RWPE1 (cell line): ENCODE measurements at regions not wholly inside any gene's neighbourhood (a gene's known extent, or its start where the extent isn't known, plus 50 kb on each side); places are given as distances from the start of the nearest gene placed in this dataset.
"Not testable (repeated sequence)": the region's sequence is repeated elsewhere in the genome, so short reads cannot be mapped to it uniquely, and the experiment has no call there.

Experiments used
- CTCF ChIA-PET: fragments of 350-600 bp; sonication (Branson Sonifier 250); formaldehyde crosslinking; extraction: SDS; loops from one replicate; lab custom pipeline; 2021; lab: Yijun Ruan, JAX
- POLR2A ChIA-PET: fragments of 400-600 bp; formaldehyde crosslinking; extraction: SDS; loops from one replicate; lab custom pipeline; 2020; ENCODE audit warnings: antibody characterized with exemption; ENCODE audit not compliant: low non-redundant PET; lab: Yijun Ruan, JAX
- DNase-seq: peaks from one replicate; pipeline ENCODE4 v3.0.0; 2012; ENCODE audit warnings: low spot score
- H3K27ac ChIP-seq: fragments of 450-650 bp; 2 replicates; pipeline ENCODE4 v1.5.1; 2017
- TF ChIP-seq, protein P1 (sequence below): fragments of 450-650 bp; conservative IDR thresholded peaks from 2 replicates; pipeline ENCODE4 v1.5.1; 2017; ENCODE audit warnings: low read depth, mild to moderate bottlenecking

DNA sequence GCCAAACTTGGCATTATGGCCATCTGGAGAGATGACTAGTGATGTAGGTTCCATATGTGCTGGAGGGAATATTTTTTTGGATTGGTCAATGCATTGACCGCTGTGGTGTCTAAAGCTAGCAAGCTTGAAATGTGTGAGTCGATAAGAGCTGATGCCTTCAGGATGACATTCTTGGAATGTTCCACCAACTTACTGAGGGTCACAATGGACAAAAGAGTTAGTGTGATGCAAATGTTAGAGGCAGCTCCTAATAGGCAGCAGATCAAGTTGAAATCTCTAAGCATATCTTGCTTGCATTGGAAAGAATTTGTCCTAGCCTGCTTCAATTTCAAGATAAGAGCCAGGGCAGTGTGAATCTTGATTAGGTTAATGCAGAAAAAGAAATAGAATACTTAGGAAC is 210.4 kb upstream of the AFF2 start:
- ChIA-PET POLR2A (no interaction called here), CTCF (interaction anchor here (0.6 kb wide), 1 partner anchor 19 kb away, joined by 4 read pairs; no protein-coding TSS in a partner anchor)
- TF ChIP-seq, protein P1, sequence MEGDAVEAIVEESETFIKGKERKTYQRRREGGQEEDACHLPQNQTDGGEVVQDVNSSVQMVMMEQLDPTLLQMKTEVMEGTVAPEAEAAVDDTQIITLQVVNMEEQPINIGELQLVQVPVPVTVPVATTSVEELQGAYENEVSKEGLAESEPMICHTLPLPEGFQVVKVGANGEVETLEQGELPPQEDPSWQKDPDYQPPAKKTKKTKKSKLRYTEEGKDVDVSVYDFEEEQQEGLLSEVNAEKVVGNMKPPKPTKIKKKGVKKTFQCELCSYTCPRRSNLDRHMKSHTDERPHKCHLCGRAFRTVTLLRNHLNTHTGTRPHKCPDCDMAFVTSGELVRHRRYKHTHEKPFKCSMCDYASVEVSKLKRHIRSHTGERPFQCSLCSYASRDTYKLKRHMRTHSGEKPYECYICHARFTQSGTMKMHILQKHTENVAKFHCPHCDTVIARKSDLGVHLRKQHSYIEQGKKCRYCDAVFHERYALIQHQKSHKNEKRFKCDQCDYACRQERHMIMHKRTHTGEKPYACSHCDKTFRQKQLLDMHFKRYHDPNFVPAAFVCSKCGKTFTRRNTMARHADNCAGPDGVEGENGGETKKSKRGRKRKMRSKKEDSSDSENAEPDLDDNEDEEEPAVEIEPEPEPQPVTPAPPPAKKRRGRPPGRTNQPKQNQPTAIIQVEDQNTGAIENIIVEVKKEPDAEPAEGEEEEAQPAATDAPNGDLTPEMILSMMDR, result no peak
- DNase-seq, result no peak
- no peak overlapping the region for H3K27ac ChIP-seq

- CTCF ChIA-PET, result interaction anchor here (0.7 kb wide), 1 partner anchor 25 kb away, joined by 3 read pairs; no protein-coding TSS in a partner anchor
- POLR2A ChIA-PET, result no interaction called here
- no peak for DNase-seq
- TF ChIP-seq, protein P1, result no peak
- H3K27ac ChIP-seq, result no peak overlapping the region
Observed at GRCh38 chrX:148290931-148291330, 209.5 kb upstream of the AFF2 start.

DNA sequence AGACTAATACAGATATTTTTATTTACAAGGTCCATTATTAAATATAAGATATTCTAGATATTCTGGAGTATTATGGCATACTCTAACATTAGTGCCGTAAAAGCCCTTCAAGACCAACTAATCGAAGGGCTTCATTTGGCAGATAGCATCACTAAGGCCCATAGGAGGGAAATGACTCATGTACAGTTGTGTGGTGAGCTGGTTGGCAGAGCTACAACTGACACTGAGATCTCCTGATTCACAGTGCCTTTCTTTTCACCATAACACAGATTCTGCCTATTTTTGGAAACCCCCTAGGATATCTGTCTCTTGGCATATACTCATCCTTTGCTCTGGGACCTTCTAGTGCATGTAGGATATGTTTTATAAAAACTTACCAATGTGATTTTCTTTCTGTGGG is 201.7 kb upstream of the AFF2 start:
- no peak overlapping the region for H3K27ac ChIP-seq
- TF ChIP-seq, protein P1, result no peak
- POLR2A ChIA-PET, result no interaction called here
- CTCF ChIA-PET, result no interaction called here
- no peak for DNase-seq

DNA sequence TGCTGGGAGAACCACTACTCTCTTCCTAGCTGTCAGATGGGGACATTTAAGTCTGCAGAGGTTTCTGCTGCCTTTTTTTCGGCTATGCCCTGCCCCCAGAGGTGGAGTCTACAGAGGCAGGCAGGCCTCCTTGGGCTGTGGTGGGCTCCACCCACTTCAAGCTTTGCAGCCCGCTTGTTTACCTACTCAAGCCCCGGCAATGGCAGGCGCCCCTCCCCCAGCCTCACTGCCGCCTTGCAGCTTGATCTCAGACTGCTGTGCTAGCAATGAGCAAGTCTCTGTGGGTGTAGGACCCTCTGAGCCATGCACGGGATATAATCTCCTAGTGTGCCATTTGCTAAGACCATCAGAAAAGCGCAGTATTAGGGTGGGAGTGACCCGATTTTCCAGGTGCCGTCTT is 195.2 kb upstream of the AFF2 start:
- CTCF ChIA-PET, H3K27ac ChIP-seq, POLR2A ChIA-PET, DNase-seq: not testable (repeated sequence)

- ChIA-PET POLR2A (no interaction called here), CTCF (no interaction called here)
- H3K27ac ChIP-seq, result no peak overlapping the region
- no peak for DNase-seq
- TF ChIP-seq, protein P1, result no peak
Observed at GRCh38 chrX:148309413-148309812, 191.0 kb upstream of the AFF2 start.

- no peak for DNase-seq
- TF ChIP-seq, protein P1, result no peak
- ChIA-PET POLR2A (no interaction called here), CTCF (no interaction called here)
- no peak overlapping the region for H3K27ac ChIP-seq
Observed at GRCh38 chrX:148310426-148311165, 189.8 kb upstream of the AFF2 start.

- TF ChIP-seq, protein P1, result no peak
- H3K27ac ChIP-seq, result no peak overlapping the region
- ChIA-PET POLR2A (no interaction called here), CTCF (no interaction called here)
- no peak for DNase-seq
Observed at GRCh38 chrX:148311544-148311943, 188.9 kb upstream of the AFF2 start.
